Skeletal muscle tissue (tissue), 3 donors: ENCODE measurements at regions not wholly inside any gene's neighbourhood (a gene's known extent, or its start where the extent isn't known, plus 50 kb on each side); places are given as distances from the start of the nearest gene placed in this dataset.

Experiments
- H3K27ac ChIP-seq: one replicate; pipeline ENCODE4 v1.7.0; 2013; ENCODE audit warnings: mild to moderate bottlenecking, low read depth, low read length, inconsistent platforms
- H3K27me3 ChIP-seq, 3 donors: one replicate each; pipeline ENCODE4 v1.7.0; 2013; ENCODE audit warnings: low read length in 3 of 3; ENCODE audit not compliant: control insufficient read depth in 3 of 3, insufficient read depth in 3 of 3
- H3K36me3 ChIP-seq, 3 donors: one replicate each; pipeline ENCODE4 v1.7.0; 2013; ENCODE audit warnings: low read length in 3 of 3; ENCODE audit not compliant: control insufficient read depth in 3 of 3, insufficient read depth in 3 of 3
- H3K4me1 ChIP-seq, 3 donors: one replicate each; pipeline ENCODE4 v1.7.0; 2013; ENCODE audit warnings: low read length in 3 of 3, mild to moderate bottlenecking in 3 of 3; ENCODE audit not compliant: control insufficient read depth in 3 of 3, insufficient read depth in 3 of 3
- H3K4me3 ChIP-seq, 3 donors: one replicate each; pipeline ENCODE4 v1.7.0; 2013; ENCODE audit warnings: low read length in 3 of 3
- H3K9ac ChIP-seq, 3 donors: one replicate each; pipeline ENCODE4 v1.7.0; 2013; ENCODE audit warnings: low read length in 3 of 3, mild to moderate bottlenecking in 3 of 3, moderate library complexity in 2 of 3, low read depth in 1 of 3
- H3K9me3 ChIP-seq, 3 donors: one replicate each; pipeline ENCODE4 v1.7.0; 2013; ENCODE audit warnings: low read length in 3 of 3; ENCODE audit not compliant: control insufficient read depth in 3 of 3
- donor health status: Osteomylitis.

DNA sequence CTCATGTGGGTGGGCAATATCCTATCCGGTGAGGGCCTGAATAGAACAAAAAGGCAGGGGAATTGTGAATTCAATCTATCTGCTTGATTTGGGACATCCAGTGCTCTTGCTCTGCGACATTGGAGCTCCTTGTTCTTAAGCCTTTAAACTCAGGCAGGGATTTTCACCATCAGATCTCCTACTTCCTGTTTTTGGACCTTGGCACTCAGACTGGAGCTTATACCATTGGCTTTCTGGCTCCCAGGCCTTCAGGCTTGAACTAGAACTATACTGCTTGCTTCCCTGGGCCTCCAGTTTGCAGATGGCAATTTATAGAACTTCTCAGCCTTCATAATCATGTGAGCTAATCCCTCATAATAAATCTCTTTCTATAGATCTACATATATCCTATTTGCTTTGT lies 134.3 kb upstream of the CLINT1 start:
- H3K9me3 ChIP-seq = no peaks in the 10 kb centered on the region
- H3K4me1 ChIP-seq = peaks cover 0 to 2% (median 0%) of the 10 kb centered on the region in 3 donors
- no peak overlapping the region for H3K27ac ChIP-seq
- H3K9ac ChIP-seq = no peak overlapping the region
- no peaks in the 10 kb centered on the region for H3K36me3 ChIP-seq
- H3K27me3 ChIP-seq = no peaks in the 10 kb centered on the region
- no peak overlapping the region for H3K4me3 ChIP-seq

DNA sequence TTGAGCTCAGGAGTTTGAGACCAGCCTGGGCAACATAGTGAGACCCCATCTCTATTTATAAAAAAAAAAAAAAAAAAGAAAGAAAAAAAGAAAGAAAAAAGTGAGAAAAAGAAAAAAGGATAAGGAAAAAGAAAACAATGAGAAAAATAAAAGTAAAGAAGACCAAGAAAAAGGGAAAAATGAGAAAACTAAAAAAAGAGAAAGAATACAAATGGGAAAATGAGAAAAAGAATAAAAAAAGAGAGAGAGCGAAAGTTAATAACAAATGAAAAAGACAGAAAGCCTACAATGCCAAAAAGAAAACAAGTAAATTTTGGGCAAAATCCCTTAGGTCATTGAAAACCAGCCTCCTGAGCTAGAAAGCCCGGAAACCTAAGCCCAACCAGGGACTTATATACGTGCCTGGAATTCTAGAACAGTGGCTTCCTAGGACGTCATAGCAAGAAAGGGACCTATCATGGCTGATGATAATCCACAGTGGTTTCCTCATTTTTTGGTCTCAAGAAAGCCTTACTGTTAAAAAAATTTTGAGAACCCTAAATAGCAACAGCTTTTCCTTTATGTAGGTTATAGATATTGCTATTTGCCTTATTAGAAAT lies 131.7 kb upstream of the CLINT1 start:
- no peak overlapping the region for H3K9ac ChIP-seq
- no peak overlapping the region for H3K27ac ChIP-seq
- H3K4me3 ChIP-seq = no peak overlapping the region
- H3K9me3 ChIP-seq = no peaks in the 10 kb centered on the region
- no peaks in the 10 kb centered on the region for H3K27me3 ChIP-seq
- H3K36me3 ChIP-seq = no peaks in the 10 kb centered on the region
- peaks cover 0 to 2% (median 0%) of the 10 kb centered on the region in 3 donors for H3K4me1 ChIP-seq

DNA sequence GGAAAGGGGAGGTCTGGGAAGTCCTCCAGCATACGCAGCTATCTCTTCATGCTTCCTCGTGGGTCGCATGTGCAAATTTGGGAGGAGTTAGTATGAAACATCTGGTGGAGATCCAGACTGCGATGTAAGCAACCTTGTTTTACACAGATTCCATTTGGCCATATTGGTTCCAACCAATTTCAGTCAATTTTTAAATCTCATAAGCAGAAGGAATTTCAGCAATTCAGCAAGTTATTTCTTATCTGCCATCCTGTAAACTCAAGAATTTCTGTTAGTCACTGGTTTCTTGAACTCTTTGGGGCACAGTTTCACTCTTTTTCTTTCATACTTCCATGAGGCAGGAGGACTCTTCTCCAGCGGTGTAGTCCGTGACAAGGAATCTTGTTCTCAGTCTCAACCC lies 130.4 kb upstream of the CLINT1 start:
- Histone ChIP-seq H3K9ac (no peak overlapping the region), H3K9me3 (no peaks in the 10 kb centered on the region), H3K27ac (no peak overlapping the region), H3K27me3 (no peaks in the 10 kb centered on the region), H3K4me3 (no peak overlapping the region), H3K36me3 (no peaks in the 10 kb centered on the region), H3K4me1 (no peaks in the 10 kb centered on the region)

DNA sequence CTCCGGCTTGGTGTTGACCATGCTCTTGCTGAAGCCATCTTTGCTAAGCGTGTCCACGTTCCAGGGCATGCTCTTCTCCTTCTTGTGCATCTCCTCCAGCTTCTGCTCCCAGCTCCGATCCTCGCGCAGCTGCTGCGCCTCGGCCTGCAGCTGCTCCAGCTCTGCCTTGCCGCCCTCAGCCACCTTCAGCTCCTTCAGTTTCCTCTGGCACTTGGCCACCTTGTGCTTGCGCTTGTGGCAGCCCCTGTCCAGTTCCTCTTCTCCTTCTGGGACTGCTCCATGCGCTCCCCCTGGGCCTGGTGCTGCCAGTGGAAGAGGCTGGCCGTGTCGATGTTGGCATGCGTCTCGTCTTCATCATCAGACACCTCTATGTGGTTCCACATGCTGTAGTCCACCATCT lies 128.3 kb upstream of the CLINT1 start:
- Histone ChIP-seq H3K9ac (no peak overlapping the region), H3K4me3 (no peak overlapping the region), H3K9me3 (no peaks in the 10 kb centered on the region), H3K27me3 (no peaks in the 10 kb centered on the region), H3K4me1 (no peaks in the 10 kb centered on the region), H3K27ac (no peak overlapping the region), H3K36me3 (no peaks in the 10 kb centered on the region)

DNA sequence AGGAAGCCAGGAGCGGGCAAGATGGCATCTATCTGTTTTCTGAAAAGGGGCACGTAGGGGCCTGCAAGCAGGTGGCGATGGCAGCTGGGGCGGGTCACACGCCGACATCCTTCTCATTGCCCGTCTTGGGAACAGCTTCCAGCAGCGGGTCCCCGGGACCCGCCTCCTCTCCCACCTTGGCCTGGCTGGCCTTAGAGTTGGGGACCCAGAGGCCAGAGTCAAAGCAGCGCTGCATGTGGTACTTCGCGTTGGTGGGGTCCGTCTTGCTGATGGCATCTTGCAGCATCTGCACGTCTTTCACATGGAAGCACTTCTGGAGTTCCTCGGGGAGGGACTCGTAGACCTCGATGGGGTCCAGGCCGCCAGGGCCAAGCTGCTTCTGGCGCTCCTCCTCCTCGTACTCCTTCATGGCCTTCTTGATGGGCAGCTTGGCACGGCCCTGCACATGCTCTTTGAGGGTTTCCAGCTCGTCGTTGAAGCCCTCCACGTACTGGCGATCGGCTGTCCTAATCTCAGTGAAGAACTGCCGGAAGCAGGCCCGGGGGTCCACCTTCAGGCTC lies 127.6 kb upstream of the CLINT1 start:
- H3K9ac ChIP-seq = no peak overlapping the region
- H3K27ac ChIP-seq = no peak overlapping the region
- no peaks in the 10 kb centered on the region for H3K36me3 ChIP-seq
- H3K27me3 ChIP-seq = no peaks in the 10 kb centered on the region
- no peaks in the 10 kb centered on the region for H3K4me1 ChIP-seq
- H3K9me3 ChIP-seq = no peaks in the 10 kb centered on the region
- H3K4me3 ChIP-seq = no peak overlapping the region

DNA sequence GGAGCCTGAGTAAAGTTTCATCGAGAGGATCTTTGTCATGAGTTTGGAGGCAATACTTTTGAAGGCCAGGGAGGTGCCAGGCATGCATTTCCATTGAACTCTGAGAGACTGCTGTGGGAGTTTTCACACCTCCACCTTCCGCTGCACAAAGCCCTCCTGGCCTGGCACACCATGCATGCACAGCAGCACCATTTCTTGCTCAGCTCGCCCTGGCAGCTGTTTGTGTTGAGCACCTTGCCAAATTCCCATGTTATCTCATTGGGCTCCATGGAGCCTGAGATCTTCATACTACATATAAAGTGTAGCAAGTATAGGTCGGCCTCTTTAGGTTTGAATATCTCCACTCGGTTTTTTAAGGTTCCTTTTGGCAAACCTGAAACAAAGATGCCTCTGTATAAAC lies 125.7 kb upstream of the CLINT1 start:
- no peak overlapping the region for H3K27ac ChIP-seq

DNA sequence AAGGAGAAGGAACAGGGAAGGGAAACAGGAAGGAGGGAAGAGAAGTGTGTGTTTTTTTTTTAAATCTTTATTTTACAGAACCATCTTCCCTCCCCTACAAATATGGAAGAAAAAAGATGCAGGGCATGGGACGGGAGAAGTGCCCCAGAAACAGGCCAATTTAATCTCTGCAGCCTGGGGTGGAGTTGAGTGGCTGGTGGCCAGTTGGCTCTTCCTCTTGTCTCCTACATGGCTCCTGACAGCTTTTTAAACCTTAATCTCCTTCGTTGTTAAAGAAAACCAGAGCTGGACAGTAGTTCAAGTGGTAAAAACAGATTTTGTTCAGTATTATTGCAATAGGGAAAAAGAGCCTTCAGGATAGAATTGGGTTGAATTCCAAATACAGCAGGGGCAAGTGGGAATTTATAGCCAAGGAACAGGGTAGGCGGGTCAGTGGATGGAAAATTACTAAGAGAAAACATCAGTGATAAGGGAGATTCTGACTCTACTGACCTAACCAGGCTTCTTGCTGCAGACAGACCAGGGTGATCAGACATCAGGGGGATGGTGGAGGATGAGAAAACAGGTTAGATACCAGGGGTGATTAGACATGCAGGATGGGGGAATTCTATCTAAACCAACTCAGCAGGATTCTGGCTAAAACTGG lies 125.1 kb upstream of the CLINT1 start:
- Histone ChIP-seq H3K27ac (no peak overlapping the region), H3K4me1 (no peaks in the 10 kb centered on the region), H3K36me3 (no peaks in the 10 kb centered on the region), H3K4me3 (no peak overlapping the region), H3K27me3 (no peaks in the 10 kb centered on the region), H3K9me3 (no peaks in the 10 kb centered on the region), H3K9ac (no peak overlapping the region)

More for the DNA sequence above, 125.7 kb upstream of the CLINT1 start:
- Histone ChIP-seq H3K27me3 (no peaks in the 10 kb centered on the region), H3K4me1 (no peaks in the 10 kb centered on the region), H3K9ac (no peak overlapping the region), H3K36me3 (no peaks in the 10 kb centered on the region), H3K9me3 (no peaks in the 10 kb centered on the region), H3K4me3 (no peak overlapping the region)

DNA sequence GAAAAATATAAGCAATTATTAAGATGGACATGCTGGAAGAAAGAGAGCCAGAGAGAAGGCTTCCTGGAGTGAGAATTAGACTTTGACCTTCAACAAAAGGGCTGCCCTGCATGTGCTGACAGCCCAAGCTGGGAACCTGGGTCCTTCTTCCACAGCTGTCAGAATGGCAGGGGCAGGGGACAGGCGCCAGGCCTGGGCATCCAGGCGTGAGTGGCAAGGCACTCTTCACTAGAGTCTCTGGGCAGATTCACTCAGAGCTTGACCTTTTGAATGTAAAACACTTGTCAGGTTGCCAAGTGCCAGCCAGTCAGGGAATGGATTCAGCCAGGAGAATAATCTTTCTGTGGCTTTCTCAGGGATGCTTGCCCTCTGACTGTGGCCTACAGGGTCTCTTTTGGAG lies 119.1 kb upstream of the CLINT1 start:
- H3K27me3 ChIP-seq = no peaks in the 10 kb centered on the region
- H3K9ac ChIP-seq = no peak overlapping the region
- H3K4me1 ChIP-seq = no peaks in the 10 kb centered on the region
- H3K27ac ChIP-seq = no peak overlapping the region
- no peak overlapping the region for H3K4me3 ChIP-seq
- no peaks in the 10 kb centered on the region for H3K36me3 ChIP-seq
- H3K9me3 ChIP-seq = no peaks in the 10 kb centered on the region

DNA sequence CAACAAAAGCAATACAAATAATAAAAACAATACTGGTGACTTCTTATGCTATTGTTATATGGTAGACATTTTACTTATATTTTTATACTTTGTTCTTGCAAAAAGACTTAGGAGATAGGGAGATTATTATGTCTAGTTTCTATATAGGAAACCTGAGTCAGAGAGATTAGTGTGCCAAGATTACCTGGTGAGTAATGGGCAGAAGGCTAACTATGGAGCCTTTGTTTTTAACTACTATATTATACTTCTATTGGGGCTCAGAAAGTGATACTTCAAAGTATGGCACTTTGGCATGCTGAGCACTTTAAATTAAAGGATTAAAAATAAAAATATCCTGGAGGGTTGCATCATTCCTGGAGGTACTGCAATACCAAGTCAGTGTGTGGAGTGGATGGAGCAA lies 117.5 kb upstream of the CLINT1 start:
- H3K4me1 ChIP-seq = peaks cover 0 to 3% (median 0%) of the 10 kb centered on the region in 3 donors
- H3K4me3 ChIP-seq = no peak overlapping the region
- H3K36me3 ChIP-seq = no peaks in the 10 kb centered on the region
- H3K27me3 ChIP-seq = no peaks in the 10 kb centered on the region
- no peak overlapping the region for H3K9ac ChIP-seq
- no peaks in the 10 kb centered on the region for H3K9me3 ChIP-seq
- H3K27ac ChIP-seq = no peak overlapping the region

DNA sequence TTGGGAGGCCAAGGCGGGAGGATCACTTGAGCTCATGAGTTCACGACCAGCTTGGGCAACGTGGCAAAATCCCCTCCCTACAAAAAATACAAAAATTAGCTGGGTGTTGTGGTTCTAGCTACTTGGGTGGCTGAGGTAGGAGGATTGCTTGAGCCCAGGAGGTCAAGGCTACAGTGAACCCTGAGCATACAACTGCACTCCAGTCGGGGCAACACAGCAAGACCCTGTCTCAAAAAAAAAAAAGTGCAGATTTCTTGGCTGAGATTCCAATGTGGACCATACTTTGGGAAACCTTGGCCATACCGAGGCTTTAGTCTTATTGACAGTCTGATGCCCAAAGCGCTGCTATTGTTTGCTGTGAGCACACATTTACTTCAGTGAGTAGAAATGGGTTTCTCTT lies 113.6 kb upstream of the CLINT1 start:
- Histone ChIP-seq H3K9ac (no peak overlapping the region), H3K4me1 (peaks cover 0 to 3% (median 0%) of the 10 kb centered on the region in 3 donors), H3K9me3 (no peaks in the 10 kb centered on the region), H3K27me3 (no peaks in the 10 kb centered on the region), H3K4me3 (no peak overlapping the region), H3K27ac (no peak overlapping the region), H3K36me3 (no peaks in the 10 kb centered on the region)
